ENCODE measurements at regions not wholly inside any gene's neighbourhood (a gene's known extent, or its start where the extent isn't known, plus 50 kb on each side); places are given as distances from the start of the nearest gene placed in this dataset.

DNA sequence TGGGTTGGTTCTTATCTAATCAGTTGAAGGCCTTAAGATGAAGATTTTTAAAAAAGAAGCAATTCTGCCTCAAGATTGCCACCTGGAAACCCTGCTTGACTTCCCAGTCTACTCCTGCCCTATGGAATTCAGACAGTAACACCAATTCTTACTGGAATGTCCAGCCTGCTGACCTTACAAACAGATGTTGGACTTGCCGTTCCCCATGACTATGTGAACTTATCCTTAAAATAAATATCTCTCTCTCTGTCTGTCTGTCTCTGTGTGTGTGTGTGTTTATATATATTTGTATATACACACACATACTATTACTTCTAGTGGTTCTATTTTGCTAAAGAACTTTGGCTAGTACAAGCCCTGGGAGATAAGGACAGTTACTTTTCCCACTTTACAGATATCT lies 675.3 kb downstream of the SLC4A3 start:
- TF ChIP-seq SNRNP70 (optimal IDR thresholded peaks at IDR 0.05; ENCODE audit: low read depth, low read length), result no peak
- TF ChIP-seq MTA3 (IDR thresholded peaks at IDR 0.05; ENCODE audit: borderline replicate concordance), result no peak

Measured in K562 (cell line).